ES-I3 (cell line): ENCODE measurements at regions not wholly inside any gene's neighbourhood (a gene's known extent, or its start where the extent isn't known, plus 50 kb on each side); places are given as distances from the start of the nearest gene placed in this dataset.
"Not testable (repeated sequence)": the region's sequence is repeated elsewhere in the genome, so short reads cannot be mapped to it uniquely, and the experiment has no call there.

Source experiments
- H3K36me3 ChIP-seq: 2 replicates; pipeline ENCODE4 v1.6.1; 2013; ENCODE audit warnings: mild to moderate bottlenecking, low read length, control low read depth, moderate library complexity; ENCODE audit not compliant: insufficient read depth
- H3K4me1 ChIP-seq: 2 replicates; pipeline ENCODE4 v1.6.1; 2013; ENCODE audit warnings: mild to moderate bottlenecking, control low read depth, low read length; ENCODE audit not compliant: insufficient read depth
- H3K9ac ChIP-seq: 2 replicates; pipeline ENCODE4 v1.6.1; 2013; ENCODE audit warnings: low read depth, mild to moderate bottlenecking, low read length, moderate library complexity
- H3K9me3 ChIP-seq: 2 replicates; pipeline ENCODE4 v1.6.1; 2013; ENCODE audit warnings: mild to moderate bottlenecking, low read length, moderate library complexity; ENCODE audit not compliant: control insufficient read depth, insufficient read depth

DNA sequence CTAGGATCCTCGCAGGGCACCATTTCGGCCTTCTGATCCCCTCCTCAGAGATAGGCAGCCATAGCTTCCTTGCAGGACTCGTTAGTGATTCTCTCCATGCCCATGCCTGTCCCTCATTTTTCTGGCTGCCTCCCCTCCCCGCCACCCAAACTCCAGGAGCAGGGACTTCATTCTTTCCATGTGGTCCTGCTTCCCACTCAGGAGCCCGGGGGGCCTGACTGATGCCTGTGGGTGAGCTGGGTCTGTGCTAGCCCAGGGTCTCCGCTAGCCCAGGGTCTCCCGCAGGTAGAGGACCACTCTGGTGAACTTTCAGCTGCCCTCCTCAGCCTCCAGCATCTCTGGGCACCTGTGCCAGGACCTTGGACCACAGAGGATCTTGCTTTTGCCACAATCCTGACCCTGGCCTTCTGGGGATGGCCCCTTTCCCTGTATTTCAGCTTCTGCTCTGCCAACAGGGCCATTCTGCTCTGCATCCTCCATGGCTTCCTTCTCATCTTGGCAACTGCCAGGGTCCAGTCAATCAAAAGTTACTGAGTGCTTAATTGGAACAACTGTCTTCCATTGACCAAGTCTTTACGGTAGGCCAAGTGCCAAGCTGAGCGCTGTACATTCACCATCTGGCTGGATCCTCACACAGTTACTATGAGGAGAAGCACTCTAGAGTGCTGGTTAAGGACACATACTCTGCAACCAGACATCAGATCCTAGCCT is 152.2 kb downstream of the EFNB1 start:
- Histone ChIP-seq H3K4me1 (peaks cover 12% of the 10 kb centered on the region), H3K9me3 (no peaks in the 10 kb centered on the region), H3K36me3 (no peaks in the 10 kb centered on the region)

DNA sequence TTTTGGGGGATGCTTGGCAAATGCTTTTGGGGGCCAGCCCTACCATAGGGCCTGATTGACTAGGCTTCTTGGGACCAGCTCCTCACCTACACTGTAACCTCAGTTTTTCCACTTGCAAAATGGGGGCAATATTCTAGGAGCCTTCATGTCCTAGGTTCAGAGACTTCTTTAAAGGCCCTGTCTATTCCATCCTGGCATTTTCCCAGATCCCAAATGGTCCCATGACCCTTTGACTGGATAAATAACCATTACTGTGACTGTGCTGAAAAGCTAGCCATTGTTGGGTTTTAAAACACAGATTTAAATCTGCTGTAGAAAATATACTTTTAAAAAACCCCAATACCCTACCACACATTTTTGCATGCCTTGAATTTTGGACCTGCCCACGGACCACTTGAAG is 149.8 kb downstream of the EFNB1 start:
- Histone ChIP-seq H3K9ac (no peak overlapping the region), H3K4me1 (peaks cover 6% of the 10 kb centered on the region), H3K9me3 (no peaks in the 10 kb centered on the region), H3K36me3 (no peaks in the 10 kb centered on the region)

More for the DNA sequence above, 152.2 kb downstream of the EFNB1 start:
- no peak overlapping the region for H3K9ac ChIP-seq

DNA sequence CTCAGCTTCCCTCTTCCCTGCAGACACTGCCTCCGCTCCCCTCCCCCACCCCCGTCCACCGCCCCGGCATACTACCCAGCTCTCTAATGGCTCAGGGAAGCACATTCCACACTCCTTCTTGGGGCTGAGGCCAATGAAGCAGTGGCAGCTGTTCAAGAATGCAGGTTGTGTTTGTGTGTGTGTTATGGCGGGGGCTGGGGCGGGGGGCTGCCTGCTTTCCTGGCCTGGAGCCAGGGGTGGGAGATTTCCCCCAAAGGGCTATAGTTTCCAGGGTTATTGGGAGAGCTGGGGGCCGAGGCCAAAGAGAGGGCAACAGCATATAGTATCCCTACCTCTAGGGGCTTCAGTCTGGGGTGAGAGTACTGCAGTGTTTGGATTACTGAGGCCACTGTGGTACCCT is 149.4 kb downstream of the EFNB1 start:
- no peak overlapping the region for H3K9ac ChIP-seq
- H3K9me3 ChIP-seq: no peaks in the 10 kb centered on the region
- H3K4me1 ChIP-seq: peaks cover 6% of the 10 kb centered on the region
- no peaks in the 10 kb centered on the region for H3K36me3 ChIP-seq

DNA sequence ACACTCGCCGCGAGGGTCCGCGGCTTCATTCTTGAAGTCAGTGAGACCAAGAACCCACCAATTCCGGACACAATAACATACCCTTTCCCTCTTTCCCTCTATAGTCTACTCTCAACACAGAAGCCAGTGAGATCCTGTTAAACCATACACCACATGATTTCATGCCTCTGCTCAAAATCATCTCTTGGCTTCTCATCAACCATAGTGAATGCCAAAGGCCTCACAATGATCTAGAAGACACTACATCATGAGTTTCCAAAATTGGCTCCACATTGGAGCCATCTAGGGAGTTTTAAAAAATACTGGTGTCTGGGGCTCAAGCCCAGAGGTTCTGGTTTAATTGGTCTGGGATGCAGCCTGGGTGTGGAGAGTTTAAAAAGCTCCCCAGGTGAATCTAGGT is 124.5 kb downstream of the EFNB1 start:
- Histone ChIP-seq H3K4me1 (no peaks in the 10 kb centered on the region), H3K36me3 (no peaks in the 10 kb centered on the region), H3K9me3 (no peaks in the 10 kb centered on the region; the same call in 1 of the 2 replicates), H3K9ac (no peak overlapping the region)

DNA sequence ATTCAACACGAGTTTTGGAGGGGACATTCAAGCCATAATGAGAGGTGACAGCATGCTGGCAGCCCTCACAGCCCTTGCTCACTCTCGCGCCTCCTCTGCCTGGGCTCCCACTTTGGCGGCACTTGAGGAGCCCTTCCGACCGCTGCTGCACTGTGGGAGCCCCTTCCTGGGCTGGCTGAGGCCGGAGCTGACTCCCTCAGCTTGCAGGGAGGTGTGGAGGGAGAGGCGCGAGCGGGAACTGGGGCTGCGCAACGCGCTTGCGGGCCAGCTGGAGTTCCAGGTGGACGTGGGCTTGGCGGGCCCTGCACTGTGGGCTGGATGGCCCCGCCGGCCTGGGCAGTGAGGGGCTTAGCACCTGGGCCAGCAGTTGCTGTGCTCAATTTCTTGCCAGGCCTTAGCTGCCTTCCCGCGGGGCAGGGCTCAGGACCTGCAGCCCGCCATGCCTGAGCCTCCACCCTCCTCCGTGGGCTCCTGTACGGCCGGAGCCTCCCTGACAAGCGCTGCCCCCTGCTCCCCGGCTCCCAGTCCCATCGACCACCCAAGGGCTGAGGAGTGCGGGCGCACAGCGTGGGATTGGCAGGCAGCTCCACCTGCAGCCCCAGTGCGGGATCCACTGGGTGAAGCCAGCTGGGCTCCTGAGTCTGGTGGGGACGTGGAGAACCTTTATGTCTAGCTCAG is 123.3 kb downstream of the EFNB1 start:
- not testable (repeated sequence) for H3K9me3 ChIP-seq, H3K9ac ChIP-seq, H3K4me1 ChIP-seq, H3K36me3 ChIP-seq

DNA sequence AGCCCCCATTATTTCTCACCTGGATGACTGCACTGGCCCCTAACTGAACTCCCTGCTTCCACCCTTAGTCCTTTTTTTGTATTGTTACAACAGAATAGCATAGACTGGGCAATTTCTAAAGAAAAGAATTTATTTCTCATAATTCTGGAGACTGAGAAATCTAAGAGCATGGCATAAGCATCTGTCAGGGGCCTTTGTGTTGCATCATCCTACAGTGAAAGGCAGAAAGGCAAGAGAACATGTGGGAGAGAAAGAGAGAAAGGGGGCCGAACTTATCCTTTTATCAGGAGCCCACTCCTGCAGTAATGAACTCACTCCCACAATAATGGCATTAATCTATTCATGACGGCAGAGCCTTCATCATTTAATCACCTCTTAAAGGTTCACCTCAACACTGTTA is 122.1 kb downstream of the EFNB1 start:
- Histone ChIP-seq H3K9me3 (no peaks in the 10 kb centered on the region; the same call in 1 of the 2 replicates), H3K36me3 (no peaks in the 10 kb centered on the region), H3K9ac (no peak overlapping the region), H3K4me1 (peaks cover 6% of the 10 kb centered on the region; the same call in 1 of the 2 replicates)

DNA sequence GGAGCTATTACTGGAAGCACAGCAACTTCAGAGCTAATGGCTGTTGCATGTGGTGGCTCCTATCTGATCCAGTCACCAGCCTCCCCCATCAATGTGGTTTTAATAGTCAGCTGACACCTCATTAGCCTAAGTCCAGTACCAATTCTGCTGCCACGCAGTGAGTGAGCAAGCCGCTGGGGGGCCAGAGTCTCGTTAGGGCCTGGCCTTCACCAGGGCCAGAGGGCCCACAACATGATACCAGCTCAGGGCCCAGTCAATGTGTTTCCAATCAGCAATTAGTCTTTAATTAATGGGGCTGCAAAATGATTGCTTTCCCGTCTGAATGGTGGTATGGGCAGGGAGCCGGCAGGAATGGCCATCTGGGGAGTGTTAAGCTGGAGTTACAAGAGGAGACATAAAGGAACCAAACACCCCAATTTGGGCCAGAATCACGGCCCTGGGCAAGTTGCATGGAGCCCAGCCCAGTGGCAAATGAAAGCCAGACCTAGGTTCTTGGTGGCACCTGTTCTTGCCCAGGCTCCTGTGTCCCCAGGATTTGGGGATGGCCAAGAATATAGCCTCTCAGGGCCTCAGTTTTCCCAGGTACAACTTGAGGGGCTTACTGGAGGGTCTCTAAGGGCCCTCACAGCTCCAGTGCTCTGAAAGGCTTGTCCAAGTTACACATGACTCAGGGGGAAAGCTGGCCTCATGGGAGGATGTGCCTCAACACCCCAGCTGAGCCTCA is 119.2 kb downstream of the EFNB1 start:
- H3K4me1 ChIP-seq: peaks cover 6% of the 10 kb centered on the region; the same call in 1 of the 2 replicates
- H3K9ac ChIP-seq: no peak overlapping the region
- H3K9me3 ChIP-seq: no peaks in the 10 kb centered on the region; the same call in 1 of the 2 replicates
- H3K36me3 ChIP-seq: no peaks in the 10 kb centered on the region

DNA sequence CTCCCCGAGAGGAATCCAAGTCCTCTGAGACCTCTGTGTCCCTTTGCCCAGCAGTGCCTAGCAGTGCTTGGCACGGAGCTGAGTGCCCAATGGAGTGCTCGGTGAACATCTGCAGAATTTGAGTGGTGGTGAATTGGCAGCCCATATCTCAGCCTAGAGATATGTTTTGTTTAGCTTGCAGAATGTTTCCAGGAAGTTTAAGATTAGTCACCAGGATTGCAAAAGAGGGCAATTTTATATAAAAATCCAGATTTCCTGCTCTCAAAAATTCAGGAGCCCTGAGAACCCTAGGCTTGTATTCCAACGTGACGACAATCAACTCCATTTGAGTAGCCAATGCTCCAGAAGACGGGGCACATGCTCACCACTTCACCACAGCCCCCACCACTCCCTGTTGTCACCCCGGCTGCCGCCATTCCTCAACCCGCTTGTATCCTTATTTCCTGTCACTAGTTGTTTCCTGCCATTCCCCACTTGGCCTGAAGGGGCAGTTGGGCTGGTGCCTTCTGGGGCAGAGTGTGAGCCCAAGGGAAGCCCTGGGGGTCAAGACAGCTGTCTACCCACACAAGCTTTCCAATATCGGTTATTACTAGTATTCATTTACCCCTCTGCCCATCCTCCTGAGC is 116.9 kb downstream of the EFNB1 start:
- Histone ChIP-seq H3K36me3 (no peaks in the 10 kb centered on the region), H3K9ac (no peak overlapping the region), H3K4me1 (peaks cover 7% of the 10 kb centered on the region; the same call in 1 of the 2 replicates), H3K9me3 (no peaks in the 10 kb centered on the region; the same call in 1 of the 2 replicates)

DNA sequence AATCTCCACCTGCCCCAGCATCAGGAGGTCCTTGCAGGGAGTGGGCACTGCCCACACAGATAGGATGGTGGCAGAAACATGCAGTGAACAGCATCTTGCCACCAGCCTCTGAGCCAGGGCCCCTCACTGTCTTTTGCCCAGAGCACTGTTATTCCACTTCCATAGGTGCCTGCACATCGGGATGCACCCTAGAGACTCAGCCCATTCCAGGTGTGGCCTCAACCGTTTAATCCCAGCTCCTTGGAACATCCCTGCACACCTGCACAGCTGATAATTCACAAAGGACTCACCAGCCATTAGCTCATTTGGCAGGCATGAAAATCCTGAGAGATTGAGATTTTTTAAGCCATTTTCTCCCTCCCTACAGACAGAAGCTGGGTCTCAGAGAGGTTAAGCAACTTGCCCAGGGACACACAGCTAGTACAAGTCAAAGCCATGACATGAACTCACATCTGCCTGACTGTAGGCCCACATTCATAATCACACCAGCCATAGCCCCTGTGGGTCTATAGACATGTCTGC is 116.3 kb downstream of the EFNB1 start:
- no peaks in the 10 kb centered on the region for H3K36me3 ChIP-seq
- H3K9ac ChIP-seq: no peak overlapping the region
- H3K9me3 ChIP-seq: no peaks in the 10 kb centered on the region; the same call in 1 of the 2 replicates
- H3K4me1 ChIP-seq: peaks cover 11% of the 10 kb centered on the region; the same call in 1 of the 2 replicates

DNA sequence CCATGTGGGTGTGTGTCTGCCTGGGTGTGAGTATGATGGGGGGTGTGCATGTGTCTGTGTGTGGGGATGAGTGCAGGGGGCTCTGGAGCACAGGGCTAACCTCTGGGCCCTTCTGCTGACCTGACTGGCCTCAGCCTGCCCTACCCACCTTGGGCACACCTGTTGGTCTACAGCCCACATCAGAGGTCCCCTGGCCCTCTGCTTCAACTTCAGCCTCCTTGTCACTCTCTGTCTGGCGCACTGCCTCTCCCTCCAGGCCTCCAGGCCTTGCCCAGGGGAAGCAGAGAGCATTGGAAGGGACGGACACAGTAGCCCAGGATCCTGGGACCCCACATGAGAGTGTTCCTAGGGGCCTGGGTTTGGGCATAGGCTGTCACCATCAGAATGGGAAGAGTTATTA is 115.4 kb downstream of the EFNB1 start:
- peaks cover 14% of the 10 kb centered on the region; the same call in 1 of the 2 replicates for H3K4me1 ChIP-seq
- no peak overlapping the region for H3K9ac ChIP-seq
- H3K9me3 ChIP-seq: no peaks in the 10 kb centered on the region; the same call in 1 of the 2 replicates
- H3K36me3 ChIP-seq: no peaks in the 10 kb centered on the region

DNA sequence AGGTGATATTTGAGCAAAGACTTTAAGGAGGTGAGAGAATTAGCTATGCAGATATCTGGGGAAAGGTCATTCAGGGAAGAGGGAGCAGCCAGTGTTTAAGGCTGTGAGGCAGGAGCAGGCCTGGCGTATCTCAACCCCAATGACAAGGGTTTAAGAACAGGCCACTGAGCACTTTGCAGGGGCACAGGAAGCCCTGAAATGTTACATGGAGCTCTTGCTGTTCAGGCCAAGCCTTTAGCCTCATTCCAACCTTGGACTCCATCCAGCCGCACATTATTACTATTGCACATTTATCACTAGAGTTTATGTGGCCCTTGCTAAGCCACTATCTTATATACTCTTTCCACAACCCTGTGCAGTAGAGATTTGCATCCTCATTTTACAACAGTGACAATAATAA is 114.0 kb downstream of the EFNB1 start:
- H3K9ac ChIP-seq: no peak overlapping the region
- H3K4me1 ChIP-seq: peaks cover 24% of the 10 kb centered on the region
- no peaks in the 10 kb centered on the region for H3K36me3 ChIP-seq
- no peaks in the 10 kb centered on the region for H3K9me3 ChIP-seq

DNA sequence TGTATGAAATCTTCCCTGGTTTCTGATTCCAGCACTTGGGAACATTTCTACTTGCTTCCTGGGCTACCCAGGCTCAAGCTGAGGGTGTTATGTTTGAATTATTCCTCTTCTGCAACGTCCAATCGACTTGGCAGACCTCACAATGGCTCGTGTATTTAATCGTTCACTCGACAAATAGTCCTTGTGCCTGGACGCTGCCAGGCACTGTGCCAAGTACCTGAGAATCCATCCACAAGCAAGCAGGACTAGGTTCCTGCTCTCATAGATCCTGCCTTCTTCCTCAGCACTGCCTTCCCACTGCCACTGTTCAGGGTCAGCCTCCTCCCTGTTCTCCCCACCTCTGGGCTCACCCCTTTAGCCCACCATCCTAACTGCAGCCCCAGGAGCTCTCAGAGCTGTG is 113.3 kb downstream of the EFNB1 start:
- no peaks in the 10 kb centered on the region for H3K9me3 ChIP-seq
- H3K36me3 ChIP-seq: no peaks in the 10 kb centered on the region
- H3K4me1 ChIP-seq: peaks cover 24% of the 10 kb centered on the region
- no peak overlapping the region for H3K9ac ChIP-seq

DNA sequence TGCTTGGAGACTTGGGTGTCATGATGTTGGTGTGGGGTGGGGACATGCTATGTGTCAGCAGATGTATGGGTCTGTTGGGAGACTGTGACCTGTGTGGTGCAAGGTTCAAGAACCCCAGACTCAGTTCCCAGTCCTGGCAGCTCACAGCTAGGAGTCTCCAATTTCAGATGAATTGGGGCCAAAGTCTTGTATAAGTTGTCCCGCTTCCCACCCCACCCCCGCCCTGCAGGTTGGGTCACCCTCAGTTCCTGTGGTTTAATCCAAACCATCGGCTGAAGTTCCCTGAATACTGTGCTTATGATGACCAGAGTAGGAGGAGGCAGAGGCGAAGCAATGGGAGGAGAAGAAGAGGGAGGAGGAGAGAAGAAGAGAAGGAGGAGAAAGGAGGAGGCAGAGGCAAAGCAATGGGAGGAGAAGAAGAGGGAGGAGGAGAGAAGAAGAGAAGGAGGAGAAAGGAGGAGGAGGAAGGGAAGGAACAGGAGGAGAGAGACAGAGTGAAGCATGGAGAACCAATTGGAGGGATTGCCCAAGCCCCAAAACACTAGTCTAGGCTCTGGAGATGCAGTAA is 112.6 kb downstream of the EFNB1 start:
- H3K4me1 ChIP-seq: peaks cover 27% of the 10 kb centered on the region
- H3K9me3 ChIP-seq: no peaks in the 10 kb centered on the region

DNA sequence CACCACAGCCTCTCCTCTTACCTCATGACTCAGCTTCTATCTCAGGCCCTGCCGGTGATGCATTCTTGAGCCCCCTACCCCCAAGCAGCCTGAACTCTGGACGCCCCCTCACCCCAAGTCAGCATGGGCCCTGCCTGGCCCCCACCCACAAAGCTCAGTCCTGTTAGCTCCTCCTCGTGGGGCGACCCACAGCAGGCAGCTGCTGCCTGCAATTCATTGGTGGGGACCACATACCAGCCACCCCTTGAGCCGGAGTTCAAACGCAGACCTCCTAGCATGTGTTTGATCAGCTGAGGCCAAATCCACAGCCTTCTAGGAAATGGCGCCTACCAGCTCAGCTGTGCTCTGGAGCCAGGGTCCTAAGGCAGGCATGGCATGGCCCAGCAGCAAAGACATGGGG is 111.8 kb downstream of the EFNB1 start:
- Histone ChIP-seq H3K9ac (no peak overlapping the region), H3K36me3 (no peaks in the 10 kb centered on the region), H3K9me3 (no peaks in the 10 kb centered on the region), H3K4me1 (peaks cover 23% of the 10 kb centered on the region)

More for the DNA sequence above, 112.6 kb downstream of the EFNB1 start:
- no peaks in the 10 kb centered on the region for H3K36me3 ChIP-seq
- no peak overlapping the region for H3K9ac ChIP-seq
